ENCODE measurements at regions not wholly inside any gene's neighbourhood (a gene's known extent, or its start where the extent isn't known, plus 50 kb on each side); places are given as distances from the start of the nearest gene placed in this dataset.

DNA sequence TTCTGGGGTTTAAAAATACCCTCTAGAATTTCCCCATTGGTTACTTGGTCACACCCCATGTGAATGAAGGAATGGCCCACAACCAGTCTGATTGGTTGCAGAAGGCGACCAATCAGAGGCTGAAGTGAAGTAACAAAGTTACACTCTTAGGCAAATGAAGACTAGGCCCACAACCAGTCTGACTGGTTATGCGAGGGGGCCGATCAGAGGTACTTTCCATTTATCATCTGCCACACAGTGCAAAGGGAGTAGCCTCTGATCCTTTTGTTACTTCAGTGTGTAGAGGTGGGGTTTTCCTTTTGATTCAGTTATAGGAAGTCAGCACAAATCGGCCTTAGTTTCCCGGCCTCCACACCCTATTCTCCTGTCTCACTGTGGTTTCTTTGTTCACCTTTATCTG is 61.2 kb upstream of the SGK1 start:
- DNase-seq, result peak; percentile 36 to 50

- DNase-seq, result no peak
These were observed 60.5 kb upstream of the SGK1 start for GRCh38 chr6:134378426-134378825.

GRCh38 chr6:134376785-134377184 is 58.9 kb upstream of the SGK1 start:
- DNase-seq, result no peak

- DNase-seq, result no peak
These were observed 57.3 kb upstream of the SGK1 start for GRCh38 chr6:134375220-134375580.

DNA sequence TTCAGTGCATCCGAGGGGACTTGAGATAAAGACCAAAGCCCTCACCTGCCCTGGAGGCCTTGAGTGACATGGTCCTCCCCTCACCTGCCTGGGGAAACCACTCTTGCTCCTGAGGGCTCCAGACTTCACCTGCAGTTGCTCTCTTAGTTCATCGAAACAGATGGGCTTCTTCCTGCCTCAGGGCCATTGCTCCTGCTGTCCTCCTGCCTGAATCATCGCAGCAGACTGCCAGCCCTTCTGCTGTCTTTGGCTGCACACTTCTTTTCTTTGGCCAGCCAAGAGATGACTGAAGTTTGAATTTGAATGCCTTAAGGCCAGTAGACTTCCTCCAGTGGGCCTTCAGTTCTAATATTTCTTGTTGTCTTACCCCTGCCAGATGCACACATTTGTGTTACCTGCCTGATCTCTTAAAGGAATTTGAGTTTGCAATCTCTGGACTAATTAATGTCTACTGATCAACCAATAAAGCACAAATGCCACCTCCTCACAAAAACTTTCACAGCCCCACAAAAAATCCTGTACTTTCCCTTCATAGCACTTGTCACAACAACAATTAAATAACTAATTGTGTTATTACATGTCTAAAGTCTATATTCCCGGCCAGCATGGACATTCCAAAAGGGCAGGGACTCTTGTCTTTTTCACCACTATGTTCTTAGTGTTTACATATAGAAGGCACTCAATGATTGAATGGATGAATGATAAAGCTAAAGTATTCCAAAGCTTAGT is 56.7 kb upstream of the SGK1 start:
- DNase-seq, result no peak

- no peak for DNase-seq
These were observed 56.1 kb upstream of the SGK1 start for GRCh38 chr6:134373993-134374392.

- peak; percentile 13 to 34 for DNase-seq
These were observed 55.5 kb upstream of the SGK1 start for GRCh38 chr6:134373282-134373922.

GRCh38 chr6:134372603-134373281 is 54.8 kb upstream of the SGK1 start:
- DNase-seq, result no peak

GRCh38 chr6:134368670-134369069 is 50.8 kb upstream of the SGK1 start:
- no peak for DNase-seq
